ENCODE measurements at regions not wholly inside any gene's neighbourhood (a gene's known extent, or its start where the extent isn't known, plus 50 kb on each side); places are given as distances from the start of the nearest gene placed in this dataset.
A peak's percentile ranks its signal among the peaks of the same experiment; 100 is the strongest.

DNA sequence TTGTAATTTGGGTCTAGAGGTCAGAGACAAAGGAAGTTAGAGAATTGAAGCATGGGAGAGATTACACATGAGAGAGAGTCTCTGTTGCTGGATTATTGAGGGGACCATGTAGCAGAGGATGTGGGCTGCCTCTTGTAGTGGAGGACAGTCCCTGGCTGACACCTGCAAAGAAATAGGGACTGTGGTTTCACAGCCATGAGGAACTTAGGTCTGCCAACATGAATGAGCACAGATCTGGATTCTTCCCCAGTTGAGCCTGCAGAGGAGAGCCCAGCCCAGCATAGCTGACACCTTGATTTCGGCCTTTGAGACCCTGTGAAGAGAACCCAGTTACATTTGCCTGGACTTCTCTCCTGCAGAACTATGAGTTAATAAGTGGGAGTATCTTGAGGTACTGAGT lies 179.5 kb upstream of the TWIST2 start:
- Histone ChIP-seq H3K9me3 (peaks cover 0 to 14% (median 2%) of the 10 kb centered on the region in 4 donors), H3K36me3 (no peaks in the 10 kb centered on the region), H3K27me3 (no peaks in the 10 kb centered on the region), H3K4me1 (no peaks in the 10 kb centered on the region), H3K4me3 (no peak overlapping the region), H3K27ac (replicated peaks in 1 of 4) (no peak overlapping the region)
- intact Hi-C loops (cut with DNase I): loop anchor here (5.0 kb wide), 1 partner anchor 344 kb away; no protein-coding TSS in a partner anchor
- DNase-seq (ENCODE audit: extremely low spot score): peak; percentile 78
- TF ChIP-seq EP300 (IDR thresholded peaks at IDR 0.05) (no peak), POLR2AphosphoS5 (IDR thresholded peaks at IDR 0.05) (no peak), POLR2A (IDR thresholded peaks at IDR 0.05; ENCODE audit: low read depth) (no peak)
- TF ChIP-seq, protein P1, sequence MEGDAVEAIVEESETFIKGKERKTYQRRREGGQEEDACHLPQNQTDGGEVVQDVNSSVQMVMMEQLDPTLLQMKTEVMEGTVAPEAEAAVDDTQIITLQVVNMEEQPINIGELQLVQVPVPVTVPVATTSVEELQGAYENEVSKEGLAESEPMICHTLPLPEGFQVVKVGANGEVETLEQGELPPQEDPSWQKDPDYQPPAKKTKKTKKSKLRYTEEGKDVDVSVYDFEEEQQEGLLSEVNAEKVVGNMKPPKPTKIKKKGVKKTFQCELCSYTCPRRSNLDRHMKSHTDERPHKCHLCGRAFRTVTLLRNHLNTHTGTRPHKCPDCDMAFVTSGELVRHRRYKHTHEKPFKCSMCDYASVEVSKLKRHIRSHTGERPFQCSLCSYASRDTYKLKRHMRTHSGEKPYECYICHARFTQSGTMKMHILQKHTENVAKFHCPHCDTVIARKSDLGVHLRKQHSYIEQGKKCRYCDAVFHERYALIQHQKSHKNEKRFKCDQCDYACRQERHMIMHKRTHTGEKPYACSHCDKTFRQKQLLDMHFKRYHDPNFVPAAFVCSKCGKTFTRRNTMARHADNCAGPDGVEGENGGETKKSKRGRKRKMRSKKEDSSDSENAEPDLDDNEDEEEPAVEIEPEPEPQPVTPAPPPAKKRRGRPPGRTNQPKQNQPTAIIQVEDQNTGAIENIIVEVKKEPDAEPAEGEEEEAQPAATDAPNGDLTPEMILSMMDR (IDR thresholded peaks at IDR 0.05): no peak
- WGBS: 86% methylated on average over 1 of the region's 1 CpG

DNA sequence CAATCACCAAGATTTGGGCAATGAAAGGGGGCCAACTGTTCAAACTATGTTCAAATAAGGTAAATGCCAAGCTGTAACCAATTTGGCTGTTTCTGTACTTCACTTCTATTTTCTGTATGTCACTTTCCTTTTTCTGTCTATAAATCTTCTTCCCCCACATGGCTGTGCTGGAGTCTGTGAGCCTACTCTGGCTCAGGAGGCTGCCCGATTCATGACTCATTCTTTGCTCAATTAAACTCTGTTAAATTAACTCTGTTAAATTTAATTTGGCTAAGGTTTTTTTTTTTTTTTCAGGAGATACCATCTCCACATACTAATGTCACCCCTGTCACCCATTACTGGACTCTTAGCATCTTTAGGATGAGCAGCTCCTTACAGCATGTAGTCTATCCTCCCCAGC lies 178.8 kb upstream of the TWIST2 start:
- no peaks in the 10 kb centered on the region for H3K4me1 ChIP-seq
- TF ChIP-seq, protein P1 (IDR thresholded peaks at IDR 0.05): no peak
- TF ChIP-seq POLR2A (IDR thresholded peaks at IDR 0.05; ENCODE audit: low read depth): no peak
- no peak for TF ChIP-seq POLR2AphosphoS5 (IDR thresholded peaks at IDR 0.05)
- TF ChIP-seq EP300 (IDR thresholded peaks at IDR 0.05): no peak
- no peaks in the 10 kb centered on the region for H3K27me3 ChIP-seq
- H3K4me3 ChIP-seq: no peak overlapping the region
- H3K9me3 ChIP-seq: peaks cover 0 to 14% (median 2%) of the 10 kb centered on the region in 4 donors
- DNase-seq (ENCODE audit: extremely low spot score): no peak
- no peaks in the 10 kb centered on the region for H3K36me3 ChIP-seq
- 91% methylated on average over 1 of the region's 1 CpG for WGBS
- intact Hi-C loops (cut with DNase I): loop anchor here (5.0 kb wide), 1 partner anchor 343 kb away; no protein-coding TSS in a partner anchor
- no peak overlapping the region for H3K27ac ChIP-seq (replicated peaks in 1 of 4)

DNA sequence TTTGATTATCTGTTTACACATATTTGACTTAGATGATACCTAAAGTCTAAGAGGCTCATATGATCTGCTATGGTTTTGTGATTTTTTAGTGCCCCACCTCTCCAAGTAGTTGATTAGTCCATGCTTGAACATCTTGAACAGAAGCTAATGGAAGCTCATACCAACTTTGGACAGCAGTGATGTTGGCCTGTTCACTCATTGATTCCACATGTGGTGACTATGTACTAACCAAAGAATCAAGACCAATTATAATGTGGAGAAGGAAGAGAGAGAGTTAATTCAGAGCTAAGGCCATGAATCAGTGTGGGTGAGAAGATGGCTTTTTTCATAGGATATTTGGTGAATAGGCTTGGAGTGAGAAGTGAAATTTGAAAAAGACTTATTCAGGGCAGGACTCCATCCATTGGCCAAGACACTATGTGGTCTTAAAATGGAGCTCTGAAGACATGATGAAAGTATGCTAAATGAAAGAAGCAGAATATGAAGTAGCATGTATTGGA lies 178.3 kb upstream of the TWIST2 start:
- DNase-seq (ENCODE audit: extremely low spot score): no peak
- H3K27ac ChIP-seq (replicated peaks in 1 of 4): no peak overlapping the region
- H3K9me3 ChIP-seq: peaks cover 0 to 10% (median 2%) of the 10 kb centered on the region in 4 donors
- H3K4me1 ChIP-seq: no peaks in the 10 kb centered on the region
- no peak overlapping the region for H3K4me3 ChIP-seq
- intact Hi-C loops (cut with DNase I): loop anchor here (5.0 kb wide), 1 partner anchor 343 kb away; no protein-coding TSS in a partner anchor
- TF ChIP-seq, protein P1 (IDR thresholded peaks at IDR 0.05): no peak
- TF ChIP-seq EP300 (IDR thresholded peaks at IDR 0.05): no peak
- TF ChIP-seq POLR2A (IDR thresholded peaks at IDR 0.05; ENCODE audit: low read depth): no peak
- TF ChIP-seq POLR2AphosphoS5 (IDR thresholded peaks at IDR 0.05): no peak
- H3K27me3 ChIP-seq: no peaks in the 10 kb centered on the region
- H3K36me3 ChIP-seq: no peaks in the 10 kb centered on the region

DNA sequence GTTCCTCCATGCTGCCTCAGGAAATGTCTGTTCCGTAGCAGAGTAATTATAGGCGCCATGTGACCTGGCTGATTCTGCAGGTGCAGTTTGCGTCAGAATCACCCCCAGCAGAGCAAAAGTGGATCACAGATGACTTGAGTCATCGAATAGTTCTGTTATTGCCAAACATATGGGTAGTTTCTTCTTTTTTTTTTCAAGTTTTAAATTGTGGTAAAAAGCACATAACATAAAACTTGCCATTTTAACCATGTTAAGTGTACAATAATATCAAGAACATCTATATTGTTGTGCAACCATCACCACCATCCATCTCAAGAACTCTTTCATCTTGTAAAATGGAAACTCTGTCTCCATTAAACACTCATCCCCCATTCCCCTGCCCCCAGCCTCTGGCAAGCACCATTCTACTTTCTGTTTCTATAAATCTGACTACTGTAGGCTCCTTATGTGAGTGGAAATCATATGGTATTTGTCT lies 177.7 kb upstream of the TWIST2 start:
- intact Hi-C loops (cut with DNase I): no loop called here
- Histone ChIP-seq H3K9me3 (peaks cover 0 to 10% (median 2%) of the 10 kb centered on the region in 4 donors), H3K27ac (replicated peaks in 1 of 4) (no peak overlapping the region), H3K4me1 (no peaks in the 10 kb centered on the region), H3K4me3 (no peak overlapping the region), H3K36me3 (no peaks in the 10 kb centered on the region), H3K27me3 (no peaks in the 10 kb centered on the region)
- TF ChIP-seq, protein P1 (IDR thresholded peaks at IDR 0.05): no peak
- TF ChIP-seq POLR2A (IDR thresholded peaks at IDR 0.05; ENCODE audit: low read depth) (no peak), POLR2AphosphoS5 (IDR thresholded peaks at IDR 0.05) (no peak), EP300 (IDR thresholded peaks at IDR 0.05) (no peak)
- no peak for DNase-seq (ENCODE audit: extremely low spot score)
- WGBS: 63% methylated on average over 4 of the region's 4 CpGs

DNA sequence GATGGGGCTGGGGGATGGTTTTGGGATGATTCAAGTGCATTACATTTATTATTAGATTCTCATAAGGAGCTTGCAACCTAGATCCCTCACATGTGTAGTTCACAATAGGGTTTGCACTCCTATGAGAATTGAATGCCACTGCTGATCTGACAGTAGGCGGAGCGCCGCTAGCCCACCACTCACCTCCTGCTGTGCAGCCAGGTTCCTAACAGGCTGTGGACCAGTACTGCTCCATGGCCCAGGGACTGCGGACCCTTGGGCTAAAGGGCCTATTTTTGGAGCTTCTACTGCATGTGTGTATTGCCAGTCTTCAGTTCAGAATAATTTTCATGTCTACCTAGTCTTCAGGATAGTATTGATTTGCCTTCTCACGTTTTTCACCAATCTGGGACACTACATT lies 165.3 kb upstream of the TWIST2 start:
- no peaks in the 10 kb centered on the region for H3K9me3 ChIP-seq
- WGBS: 97% methylated on average over 5 of the region's 5 CpGs
- intact Hi-C loops (cut with DNase I): loop anchor here (10.0 kb wide), 1 partner anchor 158 kb away; no protein-coding TSS in a partner anchor
- H3K4me3 ChIP-seq: no peak overlapping the region
- DNase-seq (ENCODE audit: extremely low spot score): peak; percentile 82
- H3K4me1 ChIP-seq: peaks cover 0 to 26% (median 18%) of the 10 kb centered on the region in 4 donors
- no peaks in the 10 kb centered on the region for H3K36me3 ChIP-seq
- TF ChIP-seq POLR2AphosphoS5 (IDR thresholded peaks at IDR 0.05) (no peak), POLR2A (IDR thresholded peaks at IDR 0.05; ENCODE audit: low read depth) (no peak), EP300 (IDR thresholded peaks at IDR 0.05) (no peak)
- TF ChIP-seq, protein P1 (IDR thresholded peaks at IDR 0.05): no peak
- H3K27ac ChIP-seq (replicated peaks in 1 of 4): no peak overlapping the region
- H3K27me3 ChIP-seq: no peaks in the 10 kb centered on the region

All from esophagus muscularis mucosa (tissue), 4 donors.